Left lung (tissue), 4 donors: ENCODE measurements at regions not wholly inside any gene's neighbourhood (a gene's known extent, or its start where the extent isn't known, plus 50 kb on each side); places are given as distances from the start of the nearest gene placed in this dataset.
"Not testable (repeated sequence)": the region's sequence is repeated elsewhere in the genome, so short reads cannot be mapped to it uniquely, and the experiment has no call there.

ENCODE experiments used
- ATAC-seq: fragments of 200-7000 bp; cut with Tn5 transposase; one replicate; pipeline ENCODE4 v1.9.1; 2020; ENCODE audit warnings: moderate library complexity
- DNase-seq, 4 donors: peaks; one replicate each; pipeline ENCODE4 v3.0.0-alpha.2; 2013 to 2020
- H3K27ac ChIP-seq, 2 donors: fragments of 200-600 bp; sonication (generic) in 1 of 2; one replicate each; pipeline versions ENCODE4 v1.5.0 to v1.8.0; 2020 to 2021
- H3K27me3 ChIP-seq, 2 donors: fragments of 200-600 bp; sonication (generic) in 1 of 2; one replicate each; pipeline versions ENCODE4 v1.5.0 to v1.8.0; 2020 to 2021
- H3K36me3 ChIP-seq, 2 donors: fragments of 200-600 bp; sonication (generic) in 1 of 2; one replicate each; pipeline versions ENCODE4 v1.5.0 to v1.8.0; 2020 to 2021
- H3K4me1 ChIP-seq, 2 donors: fragments of 200-600 bp; one replicate each; pipeline ENCODE4 v1.8.0; 2021
- H3K4me3 ChIP-seq, 2 donors: fragments of 200-600 bp; sonication (generic) in 1 of 2; one replicate each; pipeline versions ENCODE4 v1.5.0 to v1.8.0; 2020 to 2021; ENCODE audit warnings: mild to moderate bottlenecking in 1 of 2
- H3K9me3 ChIP-seq, 2 donors: fragments of 200-600 bp; sonication (generic) in 1 of 2; one replicate each; pipeline versions ENCODE4 v1.5.0 to v1.8.0; 2020 to 2021
- CTCF ChIP-seq, 2 donors: fragments of 200-600 bp; sonication (generic) in 1 of 2; IDR thresholded peaks; one replicate each; pipeline versions ENCODE4 v1.5.0 to v1.8.0; 2021; ENCODE audit warnings: antibody characterized with exemption in 2 of 2
- intact Hi-C, 2 donors: fragments of 100-400 bp; cut with DNase I; formaldehyde crosslinking; loops; one replicate each; pipeline versions ENCODE4 v1.11.2 to v1.14.2; 2022
- donor health status: DM: no; HTN: yes; CAD: no.
- donor health status: DM: no; HTN: no; CAD: no.

- H3K27ac ChIP-seq, result no peak overlapping the region
- TF ChIP-seq CTCF (IDR thresholded peaks at IDR 0.05), result no peak
- H3K36me3 ChIP-seq, result no peaks in the 10 kb centered on the region
- no peak overlapping the region for H3K4me3 ChIP-seq
- H3K9me3 ChIP-seq, result no peaks in the 10 kb centered on the region
- H3K4me1 ChIP-seq, result no peaks in the 10 kb centered on the region
- intact Hi-C loops, result no loop called here
- no peaks in the 10 kb centered on the region for H3K27me3 ChIP-seq
- ATAC-seq, result no peak
- no peak for DNase-seq
These were observed 55.1 kb upstream of the SEC24B start for GRCh38 chr4:109378511-109378910.

- TF ChIP-seq CTCF (IDR thresholded peaks at IDR 0.05), result no peak
- H3K4me1 ChIP-seq, result no peaks in the 10 kb centered on the region
- H3K36me3 ChIP-seq, result no peaks in the 10 kb centered on the region
- no peak overlapping the region for H3K4me3 ChIP-seq
- H3K9me3 ChIP-seq, result no peaks in the 10 kb centered on the region
- DNase-seq (no peak), ATAC-seq (no peak)
- H3K27ac ChIP-seq, result no peak overlapping the region
- intact Hi-C loops, result no loop called here
- no peaks in the 10 kb centered on the region for H3K27me3 ChIP-seq
These were observed 55.5 kb upstream of the SEC24B start for GRCh38 chr4:109378076-109378475.

- no peaks in the 10 kb centered on the region for H3K36me3 ChIP-seq
- peak in 1 of 4 donors; percentile 40 for DNase-seq
- no peak overlapping the region for H3K27ac ChIP-seq
- peak; percentile 93 for ATAC-seq
- intact Hi-C loops, result no loop called here
- no peaks in the 10 kb centered on the region for H3K4me1 ChIP-seq
- H3K27me3 ChIP-seq, result no peaks in the 10 kb centered on the region
- no peak for TF ChIP-seq CTCF (IDR thresholded peaks at IDR 0.05)
- H3K9me3 ChIP-seq, result no peaks in the 10 kb centered on the region
- H3K4me3 ChIP-seq, result no peak overlapping the region
These were observed 57.7 kb upstream of the SEC24B start for GRCh38 chr4:109375778-109376414.

GRCh38 chr4:109368661-109369060 lies 65.0 kb upstream of the SEC24B start:
- no peak for DNase-seq
- H3K9me3 ChIP-seq, result no peaks in the 10 kb centered on the region
- H3K4me1 ChIP-seq, result no peaks in the 10 kb centered on the region
- H3K36me3 ChIP-seq, result no peaks in the 10 kb centered on the region
- no peaks in the 10 kb centered on the region for H3K27me3 ChIP-seq
- TF ChIP-seq CTCF (IDR thresholded peaks at IDR 0.05), result no peak
- intact Hi-C loops, result no loop called here
- H3K27ac ChIP-seq, result no peak overlapping the region
- no peak for ATAC-seq
- no peak overlapping the region for H3K4me3 ChIP-seq

GRCh38 chr4:109365939-109366338 lies 63.5 kb upstream of the COL25A1 start:
- no peak for DNase-seq

GRCh38 chr4:109365297-109365696 lies 62.8 kb upstream of the COL25A1 start:
- H3K9me3 ChIP-seq, H3K36me3 ChIP-seq, DNase-seq, H3K27ac ChIP-seq, H3K4me1 ChIP-seq, H3K27me3 ChIP-seq, intact Hi-C loops, H3K4me3 ChIP-seq, ATAC-seq: not testable (repeated sequence)

More at GRCh38 chr4:109365939-109366338, 63.5 kb upstream of the COL25A1 start:
- no peaks in the 10 kb centered on the region for H3K36me3 ChIP-seq
- no peaks in the 10 kb centered on the region for H3K27me3 ChIP-seq
- H3K9me3 ChIP-seq, result no peaks in the 10 kb centered on the region
- no peaks in the 10 kb centered on the region for H3K4me1 ChIP-seq
- no peak for TF ChIP-seq CTCF (IDR thresholded peaks at IDR 0.05)
- no peak overlapping the region for H3K4me3 ChIP-seq
- intact Hi-C loops, result no loop called here
- no peak overlapping the region for H3K27ac ChIP-seq
- no peak for ATAC-seq
